ENCODE measurements at regions not wholly inside any gene's neighbourhood (a gene's known extent, or its start where the extent isn't known, plus 50 kb on each side); places are given as distances from the start of the nearest gene placed in this dataset.

DNA sequence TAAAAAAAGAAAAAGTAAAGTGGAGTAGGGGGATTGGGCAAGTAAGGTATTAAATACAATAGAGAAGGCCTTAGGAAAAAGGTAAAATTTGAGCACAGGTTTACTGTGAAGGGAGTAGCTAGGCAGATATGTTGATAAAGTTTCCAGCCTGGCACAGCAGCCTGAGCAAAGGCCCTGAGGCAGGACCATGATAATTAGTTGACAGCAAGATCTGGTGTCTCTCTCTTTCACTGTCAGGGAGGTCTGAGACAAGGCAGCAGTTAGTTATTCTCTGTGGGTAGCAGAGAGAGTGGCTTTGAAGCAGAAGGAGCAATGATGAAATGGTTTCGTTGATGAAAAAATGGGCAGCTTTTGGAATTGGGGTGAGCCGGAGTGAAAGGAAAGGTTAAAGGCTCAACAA lies 119.5 kb downstream of the KDR start:
- TF ChIP-seq, protein P1, sequence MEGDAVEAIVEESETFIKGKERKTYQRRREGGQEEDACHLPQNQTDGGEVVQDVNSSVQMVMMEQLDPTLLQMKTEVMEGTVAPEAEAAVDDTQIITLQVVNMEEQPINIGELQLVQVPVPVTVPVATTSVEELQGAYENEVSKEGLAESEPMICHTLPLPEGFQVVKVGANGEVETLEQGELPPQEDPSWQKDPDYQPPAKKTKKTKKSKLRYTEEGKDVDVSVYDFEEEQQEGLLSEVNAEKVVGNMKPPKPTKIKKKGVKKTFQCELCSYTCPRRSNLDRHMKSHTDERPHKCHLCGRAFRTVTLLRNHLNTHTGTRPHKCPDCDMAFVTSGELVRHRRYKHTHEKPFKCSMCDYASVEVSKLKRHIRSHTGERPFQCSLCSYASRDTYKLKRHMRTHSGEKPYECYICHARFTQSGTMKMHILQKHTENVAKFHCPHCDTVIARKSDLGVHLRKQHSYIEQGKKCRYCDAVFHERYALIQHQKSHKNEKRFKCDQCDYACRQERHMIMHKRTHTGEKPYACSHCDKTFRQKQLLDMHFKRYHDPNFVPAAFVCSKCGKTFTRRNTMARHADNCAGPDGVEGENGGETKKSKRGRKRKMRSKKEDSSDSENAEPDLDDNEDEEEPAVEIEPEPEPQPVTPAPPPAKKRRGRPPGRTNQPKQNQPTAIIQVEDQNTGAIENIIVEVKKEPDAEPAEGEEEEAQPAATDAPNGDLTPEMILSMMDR (conservative IDR thresholded peaks at IDR 0.05; ENCODE audit: low read depth, low read length), result no peak
- no peak for TF ChIP-seq RFX5 (IDR thresholded peaks at IDR 0.05; ENCODE audit: low read depth, low read length)
- no peak for TF ChIP-seq NFE2L2 (IDR thresholded peaks at IDR 0.05; ENCODE audit: low read depth, low read length)
- no peak for TF ChIP-seq CEBPB (IDR thresholded peaks at IDR 0.05; ENCODE audit: low read depth, low read length)

Data from IMR-90 (cell line).